ENCODE measurements at regions not wholly inside any gene's neighbourhood (a gene's known extent, or its start where the extent isn't known, plus 50 kb on each side); places are given as distances from the start of the nearest gene placed in this dataset.
"Not testable (repeated sequence)": the region's sequence is repeated elsewhere in the genome, so short reads cannot be mapped to it uniquely, and the experiment has no call there.

GRCh38 chr5:103391659-103392058 is 133.1 kb downstream of the MACIR start:
- DNase-seq (ENCODE audit: low read depth, low spot score), result no peak

GRCh38 chr5:103389846-103390245 is 131.3 kb downstream of the MACIR start:
- no peak for DNase-seq (ENCODE audit: low read depth, low spot score)
- H3K27ac ChIP-seq, result no peak overlapping the region

More at GRCh38 chr5:103391659-103392058, 133.1 kb downstream of the MACIR start:
- no peak overlapping the region for H3K27ac ChIP-seq

GRCh38 chr5:103389357-103389756 is 130.8 kb downstream of the MACIR start:
- no peak overlapping the region for H3K27ac ChIP-seq
- DNase-seq (ENCODE audit: low read depth, low spot score), result no peak

- H3K27ac ChIP-seq, result no peak overlapping the region
- DNase-seq (ENCODE audit: low read depth, low spot score), result no peak
Measured at GRCh38 chr5:103385722-103386121, 127.2 kb downstream of the MACIR start.

- DNase-seq (ENCODE audit: low read depth, low spot score), result not testable (repeated sequence)
Measured at GRCh38 chr5:103377638-103378037, 119.1 kb downstream of the MACIR start.

GRCh38 chr5:103375863-103376591 is 117.5 kb downstream of the MACIR start:
- no peak overlapping the region for H3K27ac ChIP-seq
- no peak for DNase-seq (ENCODE audit: low read depth, low spot score)

More at GRCh38 chr5:103377638-103378037, 119.1 kb downstream of the MACIR start:
- not testable (repeated sequence) for H3K27ac ChIP-seq

GRCh38 chr5:103375350-103375749 is 116.8 kb downstream of the MACIR start:
- no peak overlapping the region for H3K27ac ChIP-seq
- DNase-seq (ENCODE audit: low read depth, low spot score), result no peak

- no peak overlapping the region for H3K27ac ChIP-seq
- no peak for DNase-seq (ENCODE audit: low read depth, low spot score)
Measured at GRCh38 chr5:103374473-103374963, 116.0 kb downstream of the MACIR start.

- no peak overlapping the region for H3K27ac ChIP-seq
- DNase-seq (ENCODE audit: low read depth, low spot score), result no peak
Measured at GRCh38 chr5:103373597-103374472, 115.3 kb downstream of the MACIR start.

GRCh38 chr5:103371046-103371607 is 112.6 kb downstream of the MACIR start:
- DNase-seq (ENCODE audit: low read depth, low spot score), result no peak
- no peak overlapping the region for H3K27ac ChIP-seq

GRCh38 chr5:103369125-103370120 is 110.9 kb downstream of the MACIR start:
- no peak for DNase-seq (ENCODE audit: low read depth, low spot score)
- H3K27ac ChIP-seq, result no peak overlapping the region

- no peak for DNase-seq (ENCODE audit: low read depth, low spot score)
- H3K27ac ChIP-seq, result no peak overlapping the region
Measured at GRCh38 chr5:103367702-103368101, 109.1 kb downstream of the MACIR start.

GRCh38 chr5:103366918-103367549 is 108.5 kb downstream of the MACIR start:
- no peak overlapping the region for H3K27ac ChIP-seq
- no peak for DNase-seq (ENCODE audit: low read depth, low spot score)

GRCh38 chr5:103364074-103364473 is 105.5 kb downstream of the MACIR start:
- DNase-seq (ENCODE audit: low read depth, low spot score), result no peak

GRCh38 chr5:103362211-103362610 is 103.6 kb downstream of the MACIR start:
- no peak overlapping the region for H3K27ac ChIP-seq
- DNase-seq (ENCODE audit: low read depth, low spot score), result no peak

More at GRCh38 chr5:103364074-103364473, 105.5 kb downstream of the MACIR start:
- H3K27ac ChIP-seq, result no peak overlapping the region

- H3K27ac ChIP-seq, result no peak overlapping the region
- no peak for DNase-seq (ENCODE audit: low read depth, low spot score)
Measured at GRCh38 chr5:103360475-103360874, 101.9 kb downstream of the MACIR start.

- DNase-seq (ENCODE audit: low read depth, low spot score), result no peak
- H3K27ac ChIP-seq, result no peak overlapping the region
Measured at GRCh38 chr5:103358305-103358995, 99.9 kb downstream of the MACIR start.

- no peak for DNase-seq (ENCODE audit: low read depth, low spot score)
- H3K27ac ChIP-seq, result no peak overlapping the region
Measured at GRCh38 chr5:103357636-103358035, 99.1 kb downstream of the MACIR start.

All from epithelial cell of prostate (primary cell).